HG02678 (cell line): ENCODE measurements at regions not wholly inside any gene's neighbourhood (a gene's known extent, or its start where the extent isn't known, plus 50 kb on each side); places are given as distances from the start of the nearest gene placed in this dataset.
"Not testable (repeated sequence)": the region's sequence is repeated elsewhere in the genome, so short reads cannot be mapped to it uniquely, and the experiment has no call there.

ENCODE experiments used
- ATAC-seq: cut with Tn5 transposase; IDR thresholded peaks from one replicate; pipeline ENCODE4 v1.9.1; 2021; ENCODE audit warnings: mild to moderate bottlenecking, moderate library complexity; ENCODE audit not compliant: unreplicated experiment

GRCh38 chr5:89866410-89866809, 543.1 kb downstream of the CETN3 start:
- no peak for ATAC-seq

DNA sequence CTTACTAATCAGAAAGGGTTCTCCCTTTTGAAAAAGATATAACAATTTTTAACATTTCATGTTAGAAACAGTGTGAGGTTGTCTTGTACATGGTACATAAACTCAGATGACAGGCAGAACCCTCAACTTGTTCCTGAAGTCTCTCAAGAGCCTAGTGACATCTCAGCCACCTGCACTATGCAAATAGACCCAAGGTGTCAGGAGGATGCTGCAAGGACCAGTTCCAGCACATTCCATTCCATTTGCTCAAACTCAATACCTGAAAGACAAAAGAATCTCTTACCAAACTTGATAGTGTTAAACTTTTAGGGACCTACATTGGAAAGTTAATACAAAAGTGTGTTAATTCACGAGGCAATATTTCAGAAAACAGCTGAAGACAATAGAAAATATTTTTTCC, 544.6 kb downstream of the CETN3 start:
- ATAC-seq, result no peak

- no peak for ATAC-seq
Observed at GRCh38 chr5:89857790-89858189, 551.8 kb downstream of the CETN3 start.

DNA sequence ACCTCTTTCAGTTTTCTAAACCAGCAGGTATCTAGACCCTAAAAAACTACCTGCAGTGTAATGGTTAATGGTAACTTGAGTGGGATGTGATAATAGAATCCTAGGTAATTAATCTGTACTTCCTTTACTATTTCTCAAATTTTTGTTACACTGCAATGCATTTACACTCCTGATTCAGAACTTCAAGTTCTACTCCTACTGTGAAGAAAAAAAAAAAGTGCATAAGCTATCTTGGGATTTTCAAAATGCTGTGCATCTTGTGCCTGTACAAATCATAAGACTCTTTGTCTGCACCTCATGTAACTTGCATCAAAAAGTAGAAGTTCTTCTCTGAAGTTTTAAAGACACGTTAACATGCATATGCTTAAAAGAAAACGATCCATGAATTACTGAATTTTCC, 554.1 kb downstream of the CETN3 start:
- ATAC-seq, result no peak

DNA sequence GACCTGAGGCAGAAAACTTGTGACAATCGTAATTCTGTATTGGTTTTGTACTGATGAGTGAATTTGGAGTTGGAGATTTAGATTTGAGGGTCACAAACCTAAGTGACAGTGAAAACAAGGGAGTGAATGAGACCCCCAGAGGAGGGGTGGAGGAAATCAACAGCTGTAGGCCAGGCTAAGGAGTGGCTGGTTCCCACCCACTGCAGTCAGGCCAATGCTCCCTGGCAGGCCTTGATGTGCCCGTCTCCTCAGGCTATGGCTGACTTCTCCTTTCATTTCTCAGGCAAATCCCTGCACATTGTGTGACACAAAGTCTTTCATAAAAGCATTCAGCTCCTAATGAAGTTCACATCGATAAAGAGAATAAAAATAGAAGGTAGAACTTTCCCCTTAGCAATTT, 557.6 kb downstream of the CETN3 start:
- no peak for ATAC-seq

DNA sequence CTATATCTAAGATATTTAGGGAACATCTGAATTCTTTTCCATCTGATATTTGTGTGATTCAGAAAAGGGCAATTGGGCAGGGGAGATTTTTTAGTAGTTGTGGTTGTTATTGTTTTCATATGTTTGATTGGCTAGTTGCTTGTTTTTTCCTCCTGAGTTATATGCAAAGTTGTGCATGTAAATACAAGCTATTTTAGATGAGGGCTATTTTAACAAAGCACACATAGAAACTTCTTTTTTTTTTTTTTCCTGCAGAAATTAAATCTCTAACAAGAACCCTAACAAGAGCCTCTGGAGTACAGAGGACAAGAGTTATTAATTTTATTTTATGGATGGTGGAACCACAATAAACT, 559.1 kb downstream of the CETN3 start:
- ATAC-seq, result no peak

- ATAC-seq, result no peak
Observed at GRCh38 chr5:89849830-89850512, 559.6 kb downstream of the CETN3 start.

- ATAC-seq, result no peak
Observed at GRCh38 chr5:89847743-89848142, 561.8 kb downstream of the CETN3 start.

GRCh38 chr5:89844548-89844947, 565.0 kb downstream of the CETN3 start:
- no peak for ATAC-seq

- no peak for ATAC-seq
Observed at GRCh38 chr5:89842531-89842930, 567.0 kb downstream of the CETN3 start.

DNA sequence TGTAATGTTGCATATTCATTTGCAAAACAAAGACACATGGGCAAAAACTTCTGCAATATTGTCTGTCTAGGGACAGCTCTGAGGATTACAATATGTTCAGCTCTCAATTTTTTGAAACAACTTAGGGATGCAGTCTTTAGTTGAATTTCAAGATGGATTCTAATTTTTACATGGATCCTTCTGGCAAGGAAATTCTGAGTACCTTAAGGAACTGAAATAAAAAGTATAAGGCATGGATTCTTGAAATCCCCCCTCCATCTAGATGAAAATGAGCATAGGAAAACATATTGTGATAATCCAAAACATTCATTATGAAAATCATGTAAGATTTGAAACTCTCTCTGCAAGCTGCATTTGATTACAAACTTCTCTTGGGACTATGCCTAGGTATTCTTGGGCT, 568.6 kb downstream of the CETN3 start:
- no peak for ATAC-seq

GRCh38 chr5:89830691-89831090, 578.9 kb downstream of the CETN3 start:
- no peak for ATAC-seq

GRCh38 chr5:89827960-89828359, 581.6 kb downstream of the CETN3 start:
- ATAC-seq, result no peak

DNA sequence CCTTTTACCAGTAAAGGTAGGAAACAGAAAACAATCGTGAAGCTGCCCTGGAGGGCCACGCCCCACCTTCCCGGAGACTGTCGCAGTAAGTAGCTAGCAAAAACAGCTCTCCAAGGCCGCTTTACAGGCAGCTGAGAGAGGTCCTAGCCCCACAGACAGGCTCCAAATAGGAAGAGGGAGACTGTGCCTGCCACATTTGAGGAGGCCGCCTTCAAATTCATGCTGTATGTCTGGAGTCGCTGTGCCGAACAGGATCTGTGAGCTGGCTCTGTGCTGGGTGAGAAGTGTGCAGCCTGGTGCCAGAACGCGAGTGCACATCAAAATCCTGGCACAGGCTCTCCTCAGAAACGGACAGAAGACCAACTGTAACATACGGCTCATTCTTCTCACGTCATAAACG, 582.2 kb downstream of the CETN3 start:
- ATAC-seq, result no peak

DNA sequence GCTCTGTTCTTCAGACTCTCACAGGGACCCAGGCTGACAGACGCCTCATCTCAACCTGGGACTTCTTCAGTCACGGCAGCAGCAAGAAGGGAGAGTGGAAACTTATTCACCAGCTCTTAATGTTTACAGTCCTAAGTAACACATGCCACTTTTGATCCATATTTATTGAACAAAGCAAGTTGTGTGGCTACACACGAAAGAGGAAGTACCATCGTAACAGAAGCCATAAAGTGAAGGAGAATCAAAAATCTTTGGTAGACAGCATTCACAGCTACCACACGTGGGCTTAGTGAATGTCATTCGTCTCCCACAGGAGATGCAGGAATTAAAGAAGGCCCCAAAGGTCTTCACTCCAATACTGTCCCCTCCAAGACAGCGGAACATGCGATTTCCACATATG, 582.6 kb downstream of the CETN3 start:
- ATAC-seq, result no peak

- no peak for ATAC-seq
Observed at GRCh38 chr5:89823046-89823445, 586.5 kb downstream of the CETN3 start.

GRCh38 chr5:89817841-89818240, 591.7 kb downstream of the CETN3 start:
- ATAC-seq, result no peak

- no peak for ATAC-seq
Observed at GRCh38 chr5:89816038-89816437, 593.5 kb downstream of the CETN3 start.

DNA sequence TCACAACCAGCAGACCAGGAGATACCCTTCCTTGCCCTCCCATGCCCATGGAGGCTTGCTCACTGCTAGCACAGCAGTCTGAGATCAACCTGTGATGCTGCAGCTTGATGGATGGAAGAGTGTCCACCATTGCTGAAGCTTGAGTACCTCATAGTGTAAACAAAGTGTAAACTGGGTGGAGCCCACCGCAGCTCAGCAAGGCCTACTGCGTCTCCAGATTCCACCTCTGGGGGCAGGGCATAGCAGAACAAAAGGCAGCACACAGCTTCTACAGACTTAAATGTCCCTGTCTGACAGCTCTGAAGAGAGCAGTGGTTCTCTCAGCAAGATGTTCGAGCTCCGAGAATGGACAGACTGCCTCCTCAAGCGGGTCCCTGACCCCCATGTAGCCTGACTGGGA, 608.8 kb downstream of the CETN3 start:
- ATAC-seq, result not testable (repeated sequence)

DNA sequence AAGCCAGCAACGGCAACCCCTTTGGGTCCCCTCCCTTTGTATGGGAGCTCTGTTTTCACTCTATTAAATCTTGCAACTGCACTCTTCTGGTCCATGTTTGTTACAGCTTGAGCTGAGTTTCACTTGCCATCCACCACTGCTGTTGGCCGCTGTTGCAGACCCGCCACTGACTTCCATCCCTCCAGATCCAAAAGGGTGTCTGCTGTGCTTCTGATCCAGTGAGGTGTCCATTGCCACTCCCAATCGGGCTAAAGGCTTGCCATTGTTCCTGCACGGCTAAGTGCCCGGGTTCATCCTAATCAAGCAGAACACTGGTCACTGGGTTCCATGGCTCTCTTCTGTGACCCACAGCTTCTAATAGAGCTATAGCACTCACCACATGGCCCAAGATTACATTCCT, 615.1 kb downstream of the CETN3 start:
- not testable (repeated sequence) for ATAC-seq

DNA sequence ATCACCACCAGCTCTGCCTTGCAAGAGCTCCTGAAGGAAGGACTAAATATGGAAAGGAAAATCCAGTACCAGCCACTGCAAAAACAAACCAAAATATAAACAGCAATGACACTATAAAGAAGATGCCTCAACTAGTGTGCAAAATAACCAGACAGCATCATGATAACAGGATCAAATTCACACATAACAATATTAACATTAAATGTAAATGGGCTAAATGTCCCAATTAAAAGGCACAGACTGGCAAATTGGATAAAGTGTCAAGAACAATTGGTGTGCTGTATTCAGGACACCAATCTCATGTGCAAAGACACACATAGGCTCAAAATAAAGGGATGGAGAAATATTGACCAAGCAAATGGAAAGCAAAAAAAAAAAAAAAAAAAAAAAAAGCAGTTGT, 629.8 kb downstream of the CETN3 start:
- not testable (repeated sequence) for ATAC-seq

DNA sequence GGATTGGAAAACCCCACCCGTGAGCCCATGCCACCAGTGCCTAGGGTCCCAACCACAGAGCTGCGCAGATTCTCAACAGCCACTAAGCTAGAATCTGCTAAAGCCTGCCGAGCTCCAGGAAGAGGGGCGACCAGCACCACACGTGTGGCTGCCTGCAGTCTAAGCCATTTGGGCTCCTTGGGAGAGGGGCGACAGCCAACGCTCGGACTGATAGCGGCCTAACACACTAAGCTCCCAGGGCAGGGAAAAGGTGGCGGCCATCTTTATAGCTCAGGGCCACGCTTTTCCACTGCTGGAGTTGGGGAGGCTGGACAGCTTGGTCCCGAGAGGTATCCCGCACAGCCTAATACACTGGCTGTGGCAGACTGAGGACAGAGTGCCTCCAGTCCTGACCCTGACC, 631.8 kb downstream of the CETN3 start:
- no peak for ATAC-seq

DNA sequence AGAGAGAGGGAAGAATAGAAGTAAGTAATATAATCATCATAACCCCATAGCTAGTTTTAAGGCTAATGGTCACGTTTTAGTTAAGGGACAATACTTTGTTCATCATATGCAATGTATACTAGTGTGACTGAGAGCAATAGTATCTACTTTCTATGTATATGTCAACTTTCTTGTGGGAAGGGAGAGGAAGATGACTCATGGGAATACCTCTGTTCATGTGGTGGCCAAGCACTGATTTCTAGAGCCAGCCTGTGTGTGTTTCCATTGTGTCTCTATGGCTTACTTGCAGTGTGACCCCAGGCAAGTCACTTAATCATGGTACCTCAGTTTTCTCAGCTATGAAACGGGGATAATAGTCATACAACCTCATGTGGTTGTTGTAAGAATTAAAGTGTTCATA, 639.6 kb downstream of the CETN3 start:
- no peak for ATAC-seq
